ENCODE measurements at regions not wholly inside any gene's neighbourhood (a gene's known extent, or its start where the extent isn't known, plus 50 kb on each side); places are given as distances from the start of the nearest gene placed in this dataset.

DNA sequence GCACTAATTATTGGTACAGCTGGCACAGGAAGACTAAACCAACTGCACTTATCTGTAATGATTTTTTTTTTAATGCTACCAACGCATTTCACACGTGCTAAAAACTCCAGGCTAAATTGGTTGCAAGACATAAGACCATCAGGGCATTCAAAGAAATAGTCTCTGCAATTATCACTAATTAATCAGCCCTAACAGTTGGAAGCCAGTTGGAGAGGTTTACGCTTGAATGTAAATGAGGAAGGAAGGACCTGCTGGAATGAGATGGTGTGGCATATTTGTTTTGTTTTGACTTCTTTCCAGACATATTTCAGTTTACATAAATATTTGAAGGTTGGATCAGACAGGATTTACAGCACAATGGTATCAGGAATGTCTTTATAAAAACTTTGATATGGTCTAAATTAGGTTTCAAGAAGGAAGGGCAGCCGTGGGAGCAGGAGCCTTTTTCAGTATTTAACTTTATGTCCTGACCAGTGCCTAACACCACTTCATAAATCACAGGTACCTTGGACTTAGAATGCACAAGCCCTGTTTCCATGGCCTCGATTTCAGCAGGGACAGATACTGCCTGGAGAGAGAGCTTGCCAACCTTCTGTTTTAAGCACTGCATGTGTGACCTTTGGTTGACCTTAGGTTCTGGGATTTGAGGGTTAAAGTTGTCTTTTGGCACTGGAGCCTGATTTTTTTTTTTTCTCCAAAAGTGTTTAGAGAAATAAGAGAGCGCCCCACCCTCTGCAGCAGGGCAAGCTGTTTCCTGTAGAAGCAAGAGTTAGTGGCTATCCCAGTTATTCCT lies 199.8 kb upstream of the MAP3K1 start:
- no peak for TF ChIP-seq ZNF274 (IDR thresholded peaks at IDR 0.05; ENCODE audit: low read depth, low read length)
- no peak for TF ChIP-seq SUZ12 (IDR thresholded peaks at IDR 0.05; ENCODE audit: extremely low read depth, insufficient read depth, insufficient read length)
- no peak for TF ChIP-seq YY1 (IDR thresholded peaks at IDR 0.05; ENCODE audit: insufficient read depth, insufficient read length)

All from NT2/D1 (cell line).